Right lobe of liver (tissue), 6 donors: ENCODE measurements at regions not wholly inside any gene's neighbourhood (a gene's known extent, or its start where the extent isn't known, plus 50 kb on each side); places are given as distances from the start of the nearest gene placed in this dataset.

ENCODE experiments used
- ATAC-seq, 4 donors: fragments of 200-7000 bp; cut with Tn5 transposase; one replicate each; pipeline ENCODE4 v1.9.1; 2020; ENCODE audit warnings: mild to moderate bottlenecking in 4 of 4, moderate library complexity in 4 of 4
- DNase-seq, 3 donors: peaks; one replicate each; pipeline ENCODE4 v3.0.0-alpha.2; 2020
- H3K27ac ChIP-seq, 3 donors: fragments of 200-600 bp; one replicate each; pipeline ENCODE4 v1.8.0; 2022
- H3K27me3 ChIP-seq, 2 donors: fragments of 200-600 bp; one replicate each; pipeline ENCODE4 v1.8.0; 2022
- H3K36me3 ChIP-seq, 4 donors: fragments of 200-600 bp; sonication (generic) in 1 of 4; one replicate each; pipeline versions ENCODE4 v1.5.1 to v1.8.0; 2017 to 2022; ENCODE audit warnings: control low read depth in 1 of 4
- H3K4me1 ChIP-seq, 4 donors: fragments of 200-600 bp; sonication (generic) in 1 of 4; one replicate each; pipeline versions ENCODE4 v1.5.1 to v1.8.0; 2017 to 2022; ENCODE audit warnings: control low read depth in 1 of 4
- H3K4me3 ChIP-seq, 3 donors: fragments of 200-600 bp; one replicate each; pipeline ENCODE4 v1.8.0; 2022
- H3K9me3 ChIP-seq, 4 donors: fragments of 200-600 bp; sonication (generic) in 1 of 4; one replicate each; pipeline versions ENCODE4 v1.5.1 to v1.8.0; 2017 to 2022; ENCODE audit warnings: control low read depth in 1 of 4
- CTCF ChIP-seq, 4 donors: fragments of 200-600 bp in 3 of 4; fragments of 450-650 bp in 1 of 4; IDR thresholded peaks; one replicate each; pipeline versions ENCODE4 v1.5.1 to v1.8.0; 2016 to 2022; ENCODE audit warnings: antibody characterized with exemption in 4 of 4, mild to moderate bottlenecking in 2 of 4
- POLR2A ChIP-seq: fragments of 450-650 bp; IDR thresholded peaks from one replicate; pipeline ENCODE4 v1.6.1; 2017; ENCODE audit warnings: antibody characterized with exemption, mild to moderate bottlenecking
- WGBS: methylation state at CpG from one replicate; pipeline ENCODE4 v1.1.6; 2018; ENCODE audit warnings: low coverage, low lambda C conversion rate; ENCODE audit not compliant: insufficient coverage; ENCODE audit errors: missing lambda C conversion rate; 5-methylcytosine and 5-hydroxymethylcytosine counted together
- intact Hi-C, 2 donors: fragments of 100-400 bp; cut with DNase I; formaldehyde crosslinking; loops; one replicate each; pipeline versions ENCODE4 v1.11.2 to v1.14.1; 2022
- donor health status: DM: no; HTN: yes; CAD: no.
- donor health status: DM: no; HTN: no; CAD: no.
- donor health status: DM: no; HTN: no; CAD: no.
- donor health status: DM: no; HTN: yes; CAD: no.
- donor health status: DM: no; HTN: yes; CAD: no.

- TF ChIP-seq POLR2A (no peak), CTCF (IDR thresholded peaks at IDR 0.05) (no peak)
- no peaks in the 10 kb centered on the region for H3K9me3 ChIP-seq
- H3K4me3 ChIP-seq, result no peak overlapping the region
- H3K4me1 ChIP-seq, result no peaks in the 10 kb centered on the region
- DNase-seq (no peak), ATAC-seq (no peak)
- intact Hi-C loops, result no loop called here
- no peak overlapping the region for H3K27ac ChIP-seq
- no peaks in the 10 kb centered on the region for H3K36me3 ChIP-seq
- H3K27me3 ChIP-seq, result no peaks in the 10 kb centered on the region
Measured at GRCh38 chr4:160809576-160809975, 1354.2 kb downstream of the FSTL5 start.

GRCh38 chr4:160810424-160810823, 1353.4 kb downstream of the FSTL5 start:
- no peak for ATAC-seq
- WGBS, result 46% methylated on average over 1 of the region's 1 CpG
- TF ChIP-seq POLR2A, result no peak
- TF ChIP-seq CTCF (IDR thresholded peaks at IDR 0.05), result no peak

GRCh38 chr4:160810941-160811340, 1352.9 kb downstream of the FSTL5 start:
- no peak for TF ChIP-seq POLR2A
- no peak for TF ChIP-seq CTCF (IDR thresholded peaks at IDR 0.05)
- Histone ChIP-seq H3K27ac (no peak overlapping the region), H3K4me1 (no peaks in the 10 kb centered on the region), H3K27me3 (no peaks in the 10 kb centered on the region), H3K4me3 (no peak overlapping the region), H3K9me3 (no peaks in the 10 kb centered on the region), H3K36me3 (no peaks in the 10 kb centered on the region)
- intact Hi-C loops, result no loop called here
- 89% methylated on average over 1 of the region's 1 CpG for WGBS
- ATAC-seq (no peak), DNase-seq (no peak)

More at GRCh38 chr4:160810424-160810823, 1353.4 kb downstream of the FSTL5 start:
- Histone ChIP-seq H3K4me1 (no peaks in the 10 kb centered on the region), H3K9me3 (no peaks in the 10 kb centered on the region), H3K27me3 (no peaks in the 10 kb centered on the region), H3K27ac (no peak overlapping the region), H3K4me3 (no peak overlapping the region), H3K36me3 (no peaks in the 10 kb centered on the region)
- no peak for DNase-seq
- intact Hi-C loops, result no loop called here

- TF ChIP-seq POLR2A, result no peak
- no peak for TF ChIP-seq CTCF (IDR thresholded peaks at IDR 0.05)
- ATAC-seq, result no peak
- no peaks in the 10 kb centered on the region for H3K36me3 ChIP-seq
Measured at GRCh38 chr4:160811956-160812355, 1351.8 kb downstream of the FSTL5 start.

GRCh38 chr4:160814726-160815125, 1349.1 kb downstream of the FSTL5 start:
- ATAC-seq (no peak), DNase-seq (no peak)
- Histone ChIP-seq H3K4me3 (no peak overlapping the region), H3K36me3 (no peaks in the 10 kb centered on the region), H3K27me3 (no peaks in the 10 kb centered on the region), H3K27ac (no peak overlapping the region), H3K4me1 (no peaks in the 10 kb centered on the region), H3K9me3 (no peaks in the 10 kb centered on the region)
- intact Hi-C loops, result no loop called here
- TF ChIP-seq CTCF (IDR thresholded peaks at IDR 0.05) (no peak), POLR2A (no peak)

More at GRCh38 chr4:160811956-160812355, 1351.8 kb downstream of the FSTL5 start:
- no peaks in the 10 kb centered on the region for H3K9me3 ChIP-seq
- H3K4me3 ChIP-seq, result no peak overlapping the region
- no peaks in the 10 kb centered on the region for H3K4me1 ChIP-seq
- intact Hi-C loops, result no loop called here
- no peak overlapping the region for H3K27ac ChIP-seq
- H3K27me3 ChIP-seq, result no peaks in the 10 kb centered on the region
- DNase-seq, result no peak
